H1 (cell line): ENCODE measurements at regions not wholly inside any gene's neighbourhood (a gene's known extent, or its start where the extent isn't known, plus 50 kb on each side); places are given as distances from the start of the nearest gene placed in this dataset.

Source experiments
- CTCF ChIA-PET: fragments of 300-600 bp; sonication (Branson Sonifier 250); formaldehyde crosslinking; loops from one replicate; lab custom pipeline; 2021; ENCODE audit not compliant: partially characterized antibody; lab: Charles Lee
- POLR2A ChIA-PET: fragments of 300-600 bp; sonication (Branson Sonifier 250); formaldehyde crosslinking; loops from one replicate; lab custom pipeline; 2021; ENCODE audit warnings: inconsistent platforms; ENCODE audit not compliant: partially characterized antibody; lab: Charles Lee
- DNase-seq, 2 experiments: peaks; one replicate each; pipeline versions ENCODE4 v3.0.0 to v3.0.0-alpha.2; 2010 to 2022; ENCODE audit warnings: low spot score in 2 of 2, low read depth in 1 of 2, mixed read lengths in 1 of 2
- FAIRE-seq: peaks from 2 replicates; lab custom pipeline; 2011; peaks lifted over from hg19 to GRCh38; lab: Jason Lieb, UNC
- H2AFZ ChIP-seq: 2 replicates; pipeline ENCODE4 v1.8.1; 2012; ENCODE audit warnings: low read length, inconsistent platforms
- H2AK5ac ChIP-seq: 2 replicates; pipeline ENCODE4 v1.6.1; 2013; ENCODE audit warnings: low read depth, low read length
- H2BK120ac ChIP-seq: replicated peaks from 2 replicates; pipeline ENCODE3; 2013; ENCODE audit warnings: low read depth, low read length, inconsistent platforms
- H2BK12ac ChIP-seq: 2 replicates; pipeline ENCODE4 v1.6.1; 2013; ENCODE audit warnings: low read depth, low read length
- H2BK15ac ChIP-seq: 2 replicates; pipeline ENCODE4 v1.6.1; 2013; ENCODE audit warnings: low read length
- H2BK20ac ChIP-seq: 2 replicates; pipeline ENCODE4 v1.6.1; 2013; ENCODE audit warnings: low read length
- H2BK5ac ChIP-seq: 2 replicates; pipeline ENCODE4 v1.6.1; 2013; ENCODE audit warnings: low read depth, low read length
- H3K14ac ChIP-seq: 2 replicates; pipeline ENCODE4 v1.6.1; 2013; ENCODE audit warnings: inconsistent platforms; ENCODE audit not compliant: insufficient read length
- H3K18ac ChIP-seq: 2 replicates; pipeline ENCODE4 v1.6.1; 2013; ENCODE audit warnings: low read length; ENCODE audit errors: extremely low read depth
- H3K23ac ChIP-seq: 2 replicates; pipeline ENCODE4 v1.6.1; 2013; ENCODE audit warnings: inconsistent platforms; ENCODE audit not compliant: insufficient read length
- H3K23me2 ChIP-seq: 2 replicates; pipeline ENCODE4 v1.6.1; 2013; ENCODE audit warnings: low read depth, low read length
- H3K27ac ChIP-seq: 2 replicates; pipeline ENCODE4 v1.6.1; 2011; ENCODE audit warnings: low read depth, low read length, inconsistent platforms
- H3K27me3 ChIP-seq, 4 experiments: replicated peaks in 1 of 4; 1 replicate in 1 of 4; 2 replicates in 3 of 4; pipeline versions ENCODE4 v1.6.1 to v1.8.1; 2011 to 2013; ENCODE audit warnings: low read length in 3 of 4, mild to moderate bottlenecking in 3 of 4, inconsistent platforms in 2 of 4, mixed read lengths in 2 of 4, moderate library complexity in 1 of 4; ENCODE audit not compliant: control insufficient read depth in 3 of 4, insufficient read depth in 3 of 4; ENCODE audit errors: extremely low read depth in 1 of 4
- H3K36me3 ChIP-seq, 4 experiments: 2 replicates each; pipeline versions ENCODE4 v1.6.1 to v1.8.1; 2011 to 2013; ENCODE audit warnings: mild to moderate bottlenecking in 4 of 4, low read length in 3 of 4, moderate library complexity in 2 of 4, control low read depth in 1 of 4, inconsistent platforms in 1 of 4; ENCODE audit not compliant: insufficient read depth in 4 of 4, control insufficient read depth in 2 of 4
- H3K4ac ChIP-seq: replicated peaks from 2 replicates; pipeline ENCODE3; 2013; ENCODE audit warnings: low read length, low read depth, mixed read lengths, inconsistent platforms; ENCODE audit not compliant: insufficient read length
- H3K4me1 ChIP-seq, 4 experiments: replicated peaks in 1 of 4; 1 replicate in 1 of 4; 2 replicates in 3 of 4; pipeline versions ENCODE4 v1.6.1 to v1.8.1; 2011 to 2013; ENCODE audit warnings: low read length in 3 of 4, inconsistent platforms in 2 of 4, mixed read lengths in 1 of 4; ENCODE audit not compliant: insufficient read depth in 4 of 4, control insufficient read depth in 3 of 4
- H3K4me2 ChIP-seq, 2 experiments: 2 replicates each; pipeline versions ENCODE4 v1.6.1 to v1.8.1; 2011 to 2013; ENCODE audit warnings: low read depth in 2 of 2, low read length in 2 of 2, control low read depth in 1 of 2, inconsistent platforms in 1 of 2, mild to moderate bottlenecking in 1 of 2; ENCODE audit not compliant: insufficient read depth in 1 of 2
- H3K4me3 ChIP-seq, 4 experiments: fragments of 200-600, 300-600 bp in 1 of 4; sonication (generic), shearing (Covaris generic), sonication (Bioruptor Twin) in 1 of 4; 2 replicates each; pipeline versions ENCODE4 v1.5.1 to v1.8.1; 2011 to 2016; ENCODE audit warnings: low read length in 4 of 4, low read depth in 3 of 4, control low read depth in 2 of 4, inconsistent platforms in 2 of 4, mild to moderate bottlenecking in 2 of 4, mixed read lengths in 1 of 4, moderate library complexity in 1 of 4; ENCODE audit not compliant: insufficient read depth in 2 of 4; ENCODE audit errors: extremely low read depth in 1 of 4
- H3K56ac ChIP-seq: replicated peaks from 2 replicates; pipeline ENCODE3; 2013; ENCODE audit warnings: low read depth, mild to moderate bottlenecking, mixed read lengths, low read length, inconsistent platforms; ENCODE audit not compliant: insufficient read length
- H3K79me1 ChIP-seq: 2 replicates; pipeline ENCODE4 v1.6.1; 2013; ENCODE audit warnings: low read depth, low read length, control low read depth
- H3K79me2 ChIP-seq, 2 experiments: 2 replicates each; pipeline versions ENCODE4 v1.6.1 to v1.8.1; 2012 to 2013; ENCODE audit warnings: low read length in 2 of 2, mild to moderate bottlenecking in 2 of 2, inconsistent platforms in 1 of 2; ENCODE audit not compliant: insufficient read depth in 2 of 2, control insufficient read depth in 1 of 2
- H3K9ac ChIP-seq, 4 experiments: replicated peaks in 1 of 4; 1 replicate in 1 of 4; 2 replicates in 3 of 4; pipeline versions ENCODE4 v1.6.1 to v1.8.1; 2011 to 2013; ENCODE audit warnings: low read depth in 3 of 4, low read length in 3 of 4, control low read depth in 2 of 4, mild to moderate bottlenecking in 2 of 4, moderate library complexity in 2 of 4, inconsistent platforms in 1 of 4; ENCODE audit errors: extremely low read depth in 1 of 4
- H3K9me3 ChIP-seq, 2 experiments: 2 replicates each; pipeline versions ENCODE4 v1.6.1 to v1.8.1; 2012 to 2013; ENCODE audit warnings: mild to moderate bottlenecking in 2 of 2, moderate library complexity in 2 of 2, control low read depth in 1 of 2, inconsistent platforms in 1 of 2, low read depth in 1 of 2, low read length in 1 of 2, mixed read lengths in 1 of 2; ENCODE audit not compliant: insufficient read depth in 2 of 2
- H4K20me1 ChIP-seq, 2 experiments: replicated peaks in 1 of 2; 2 replicates each; pipeline versions ENCODE3 to v1.8.1; 2011 to 2013; ENCODE audit warnings: inconsistent platforms in 2 of 2, low read length in 2 of 2, mild to moderate bottlenecking in 1 of 2; ENCODE audit not compliant: insufficient read depth in 2 of 2, control insufficient read depth in 1 of 2
- H4K5ac ChIP-seq: 2 replicates; pipeline ENCODE4 v1.6.1; 2013; ENCODE audit warnings: low read length, low read depth, mixed read lengths, inconsistent platforms; ENCODE audit not compliant: insufficient read length
- H4K8ac ChIP-seq: 2 replicates; pipeline ENCODE4 v1.8.0; 2013; ENCODE audit warnings: mild to moderate bottlenecking, moderate library complexity, low read length, inconsistent platforms; ENCODE audit not compliant: insufficient read depth; ENCODE audit errors: extremely low read depth
- H4K91ac ChIP-seq: replicated peaks from 2 replicates; pipeline ENCODE3; 2013; ENCODE audit warnings: low read length, mixed read lengths, inconsistent platforms; ENCODE audit not compliant: insufficient read length
- CREB1 ChIP-seq: IDR thresholded peaks from 2 replicates; pipeline ENCODE4 v1.6.1; 2012; ENCODE audit warnings: inconsistent platforms
- CTBP2 ChIP-seq: IDR thresholded peaks from 2 replicates; pipeline ENCODE4 v1.7.0; 2011; ENCODE audit warnings: borderline replicate concordance, mild to moderate bottlenecking, moderate library complexity, mixed read lengths, low read length; ENCODE audit not compliant: insufficient read depth, insufficient read length
- EZH2 ChIP-seq: fragments of 200-600 bp; sonication (generic); IDR thresholded peaks from 2 replicates; pipeline ENCODE4 v1.7.1; 2012; ENCODE audit warnings: low read depth, mild to moderate bottlenecking, moderate library complexity, low read length, inconsistent platforms; ENCODE audit not compliant: severe bottlenecking
- GABPA ChIP-seq: IDR thresholded peaks from 2 replicates; pipeline ENCODE4 v1.6.1; 2011; ENCODE audit warnings: mild to moderate bottlenecking, low read length, moderate library complexity, borderline replicate concordance; ENCODE audit not compliant: insufficient read depth
- JUND ChIP-seq: IDR thresholded peaks from 2 replicates; pipeline ENCODE4 v1.6.1; 2011; ENCODE audit warnings: mild to moderate bottlenecking, improper control_type of control experiment, low read length
- RNF2 ChIP-seq: fragments of 200-900, 300-1000 bp; sonication (generic); IDR thresholded peaks from 2 replicates; pipeline ENCODE4 v1.7.1; 2016; ENCODE audit warnings: borderline replicate concordance, low read depth, mild to moderate bottlenecking, antibody characterized with exemption, low read length; ENCODE audit not compliant: poor library complexity, severe bottlenecking; ENCODE audit errors: missing control alignments
- SAP30 ChIP-seq: fragments of 300-600 bp; sonication (generic); IDR thresholded peaks from 2 replicates; pipeline ENCODE4 v1.7.1; 2012; ENCODE audit warnings: low read length, moderate library complexity, mild to moderate bottlenecking, inconsistent platforms; ENCODE audit not compliant: insufficient read depth, insufficient replicate concordance
- SIRT6 ChIP-seq: IDR thresholded peaks from one replicate; pipeline ENCODE4 v1.7.1; 2012; ENCODE audit warnings: low read length, inconsistent platforms
- TAF1 ChIP-seq: IDR thresholded peaks from 2 replicates; pipeline ENCODE4 v1.6.1; 2011; ENCODE audit warnings: mild to moderate bottlenecking, low read depth, low read length
- TEAD4 ChIP-seq: IDR thresholded peaks from 2 replicates; pipeline ENCODE4 v1.6.1; 2012; ENCODE audit warnings: low read depth, low read length, inconsistent platforms, mixed read lengths
- WGBS, 2 experiments: shearing (Covaris generic) in 1 of 2; methylation state at CpG; one replicate each; pipeline versions ENCODE4 v1.1.6 to v1.1.7; 2013 to 2015; ENCODE audit warnings: low lambda C conversion rate in 2 of 2, mixed read lengths in 2 of 2, inconsistent platforms in 1 of 2, low coverage in 1 of 2, missing lambda C conversion rate in 1 of 2; ENCODE audit not compliant: insufficient replicate concordance in 2 of 2, insufficient coverage in 1 of 2, insufficient read length in 1 of 2; ENCODE audit errors: extremely low coverage in 1 of 2, missing lambda C conversion rate in 1 of 2; 5-methylcytosine and 5-hydroxymethylcytosine counted together
- TF ChIP-seq, protein P1 (sequence below): IDR thresholded peaks from 2 replicates; pipeline ENCODE4 v1.6.1; 2012; ENCODE audit warnings: inconsistent platforms

DNA sequence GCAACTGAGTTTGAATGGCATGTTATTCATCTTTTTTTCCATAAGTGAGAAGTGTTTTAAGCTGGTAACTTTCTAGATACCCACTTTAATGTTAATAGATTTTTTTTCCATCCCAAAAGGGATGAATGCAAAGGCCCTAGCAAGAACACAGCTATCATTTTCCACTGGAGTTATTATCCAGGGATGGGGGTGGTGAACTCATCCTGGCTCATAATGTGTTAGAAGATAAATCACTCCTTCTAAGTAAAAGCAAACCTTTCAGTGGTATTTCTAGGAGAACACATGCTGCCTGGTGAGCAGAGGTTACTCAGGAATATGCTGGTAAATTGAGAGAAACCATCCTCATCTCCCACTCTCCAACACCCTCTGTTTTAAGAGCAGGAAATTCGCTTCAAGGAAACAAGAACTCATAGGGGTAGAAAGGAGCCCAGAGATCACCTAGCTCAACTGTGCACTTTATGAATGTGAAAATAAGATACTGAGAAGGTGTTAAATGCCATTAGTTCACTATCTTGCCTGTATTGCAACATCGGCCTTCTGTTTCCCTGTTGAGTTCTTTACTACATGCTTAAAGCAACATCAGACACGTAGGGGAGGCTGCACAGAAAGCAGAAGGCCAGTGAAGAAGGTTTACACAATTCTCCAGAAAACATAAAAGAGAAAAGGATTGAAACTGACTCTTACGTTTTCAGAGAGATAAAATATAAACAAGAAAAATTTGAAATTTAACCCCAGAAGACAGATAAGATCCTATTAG lies 264.0 kb upstream of the PRKCQ start:
- Histone ChIP-seq H2BK12ac (no peak overlapping the region), H3K9me3 (peaks cover 17% of the 10 kb centered on the region in 2 experiments; a peak in 3 of 4 replicates), H3K4ac (no peak overlapping the region), H2AFZ (no peak overlapping the region), H3K14ac (no peak overlapping the region), H4K5ac (no peak overlapping the region), H3K18ac (no peak overlapping the region), H2BK120ac (no peak overlapping the region), H2AK5ac (no peak overlapping the region), H3K36me3 (no peaks in the 10 kb centered on the region), H4K8ac (no peak overlapping the region), H3K79me2 (no peaks in the 10 kb centered on the region), H3K4me1 (no peaks in the 10 kb centered on the region), H3K23ac (no peak overlapping the region), H3K9ac (no peak overlapping the region), H3K23me2 (no peaks in the 10 kb centered on the region), H4K91ac (no peak overlapping the region), H2BK20ac (no peak overlapping the region), H3K79me1 (no peaks in the 10 kb centered on the region), H2BK5ac (no peak overlapping the region), H3K27me3 (no peaks in the 10 kb centered on the region), H3K27ac (no peak overlapping the region), H4K20me1 (no peaks in the 10 kb centered on the region), H3K4me2 (no peak overlapping the region), H3K56ac (no peak overlapping the region), H2BK15ac (no peak overlapping the region), H3K4me3 (no peak overlapping the region)
- ChIA-PET CTCF (no interaction called here), POLR2A (no interaction called here)
- 92% methylated on average over 4 of the region's 4 CpGs; no CpG with 5 or more reads in 1 of the 2 experiments for WGBS, 2 experiments
- no peak for TF ChIP-seq GABPA
- TF ChIP-seq CTBP2: no peak
- TF ChIP-seq TAF1: no peak
- TF ChIP-seq CREB1: no peak
- TF ChIP-seq, protein P1, sequence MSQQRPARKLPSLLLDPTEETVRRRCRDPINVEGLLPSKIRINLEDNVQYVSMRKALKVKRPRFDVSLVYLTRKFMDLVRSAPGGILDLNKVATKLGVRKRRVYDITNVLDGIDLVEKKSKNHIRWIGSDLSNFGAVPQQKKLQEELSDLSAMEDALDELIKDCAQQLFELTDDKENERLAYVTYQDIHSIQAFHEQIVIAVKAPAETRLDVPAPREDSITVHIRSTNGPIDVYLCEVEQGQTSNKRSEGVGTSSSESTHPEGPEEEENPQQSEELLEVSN: no peak
- no peak for TF ChIP-seq JUND
- no peak for TF ChIP-seq SIRT6
- TF ChIP-seq TEAD4: no peak
- TF ChIP-seq RNF2: no peak
- no peak for TF ChIP-seq SAP30
- TF ChIP-seq EZH2: no peak
- FAIRE-seq (no peak), DNase-seq (no peak)
